ENCODE measurements at regions not wholly inside any gene's neighbourhood (a gene's known extent, or its start where the extent isn't known, plus 50 kb on each side); places are given as distances from the start of the nearest gene placed in this dataset.

GRCh38 chr5:6215891-6216290 lies 162.5 kb downstream of the MED10 start:
- intact Hi-C loops (cut with DNase I): no loop called here
- no peak for ATAC-seq
- no peak for DNase-seq (ENCODE audit: missing footprints)

DNA sequence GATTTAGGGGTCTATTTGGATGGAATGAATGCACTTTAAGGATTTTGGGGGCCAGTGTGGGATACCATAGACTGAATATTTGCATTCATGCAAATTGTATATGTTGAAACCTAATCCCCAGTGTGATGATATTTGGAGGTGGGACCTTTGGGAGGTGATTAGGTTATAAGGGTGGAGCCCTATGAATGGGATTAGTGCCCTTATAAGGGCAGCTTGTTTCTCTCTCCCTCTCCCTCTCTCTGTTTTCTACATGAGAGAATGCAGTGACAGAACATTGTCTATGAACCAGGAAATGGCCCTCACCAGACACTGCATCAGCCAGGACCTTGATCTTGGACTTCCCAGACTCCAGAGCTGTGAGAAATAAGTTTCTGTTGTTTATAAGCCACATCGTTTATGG lies 166.1 kb downstream of the MED10 start:
- ATAC-seq (no peak), DNase-seq (ENCODE audit: missing footprints) (no peak)
- intact Hi-C loops (cut with DNase I): no loop called here

- intact Hi-C loops (cut with DNase I): no loop called here
Observed at GRCh38 chr5:6206501-6206900, 171.8 kb downstream of the MED10 start.

DNA sequence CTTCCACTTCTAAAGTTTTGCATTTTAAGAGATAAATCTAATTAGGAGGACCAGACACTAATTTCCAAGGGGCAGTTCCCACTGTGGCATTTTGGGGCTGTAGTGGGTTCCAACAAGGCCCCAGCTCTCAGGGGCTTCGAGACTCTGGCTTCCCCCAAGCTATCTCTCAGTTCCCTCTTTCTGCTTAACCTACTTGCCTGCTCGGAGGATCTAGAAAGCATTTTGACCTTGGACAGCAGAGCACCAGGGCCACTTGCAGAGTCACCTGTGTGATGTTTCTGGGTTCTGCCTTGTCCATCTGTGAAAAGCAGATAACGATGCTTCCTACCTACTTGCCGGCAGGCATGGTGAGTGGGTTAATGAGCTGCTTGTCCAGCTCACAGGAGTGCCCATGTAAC lies 175.4 kb downstream of the MED10 start:
- no peak for DNase-seq (ENCODE audit: missing footprints)
- no peak for ATAC-seq
- intact Hi-C loops (cut with DNase I): no loop called here

More at GRCh38 chr5:6206501-6206900, 171.8 kb downstream of the MED10 start:
- ATAC-seq (no peak), DNase-seq (ENCODE audit: missing footprints) (no peak)

- intact Hi-C loops (cut with DNase I): no loop called here
- ATAC-seq (no peak), DNase-seq (ENCODE audit: missing footprints) (no peak)
Observed at GRCh38 chr5:6202149-6202967, 176.0 kb downstream of the MED10 start.

GRCh38 chr5:6201631-6202030 lies 176.7 kb downstream of the MED10 start:
- intact Hi-C loops (cut with DNase I): no loop called here
- ATAC-seq: no peak
- no peak for DNase-seq (ENCODE audit: missing footprints)

DNA sequence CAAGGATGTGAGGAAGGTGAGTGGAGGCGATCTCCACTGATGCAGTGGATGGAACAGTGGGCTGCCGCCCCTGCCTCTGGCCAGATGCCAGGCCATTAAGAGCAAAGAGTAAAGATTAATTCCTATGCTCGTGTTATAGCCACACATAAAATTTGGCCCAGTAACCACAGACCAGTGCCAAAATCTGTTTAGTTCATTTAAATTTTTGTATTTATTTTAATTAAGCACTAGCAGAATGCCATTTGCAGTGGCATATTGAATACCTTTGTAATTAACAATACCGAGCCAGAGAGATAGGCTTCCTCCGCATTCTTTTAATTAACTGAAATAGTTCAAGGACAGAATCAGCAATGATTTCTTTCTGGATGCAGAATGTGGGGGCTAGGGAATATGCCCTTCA lies 179.8 kb downstream of the MED10 start:
- ATAC-seq (no peak), DNase-seq (ENCODE audit: missing footprints) (no peak)
- intact Hi-C loops (cut with DNase I): no loop called here

DNA sequence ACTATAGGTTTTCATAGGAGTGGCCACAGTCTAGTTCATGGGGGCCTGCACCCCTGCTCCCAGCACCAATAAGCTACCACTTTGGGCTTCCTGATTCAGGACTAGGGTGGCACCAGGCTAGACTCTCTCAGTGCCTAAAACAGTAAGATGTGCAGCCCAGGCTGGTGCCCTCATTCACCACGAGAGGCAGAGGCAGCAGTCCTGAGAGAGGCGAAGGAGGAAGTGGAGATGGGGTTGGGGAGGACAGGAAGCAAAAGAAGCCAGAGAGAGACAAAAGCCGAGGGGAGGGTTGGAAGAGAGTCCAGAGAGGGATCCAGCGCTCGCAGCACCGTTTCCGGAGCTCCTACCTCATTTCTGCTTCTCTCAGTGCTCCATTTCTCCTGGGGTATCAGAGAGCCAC lies 180.9 kb downstream of the MED10 start:
- no peak for ATAC-seq
- intact Hi-C loops (cut with DNase I): no loop called here
- no peak for DNase-seq (ENCODE audit: missing footprints)

- no peak for DNase-seq (ENCODE audit: missing footprints)
- intact Hi-C loops (cut with DNase I): no loop called here
- no peak for ATAC-seq
Observed at GRCh38 chr5:6195711-6196358, 182.5 kb downstream of the MED10 start.

GRCh38 chr5:6194906-6195612 lies 183.3 kb downstream of the MED10 start:
- intact Hi-C loops (cut with DNase I): no loop called here
- DNase-seq (ENCODE audit: missing footprints): no peak

DNA sequence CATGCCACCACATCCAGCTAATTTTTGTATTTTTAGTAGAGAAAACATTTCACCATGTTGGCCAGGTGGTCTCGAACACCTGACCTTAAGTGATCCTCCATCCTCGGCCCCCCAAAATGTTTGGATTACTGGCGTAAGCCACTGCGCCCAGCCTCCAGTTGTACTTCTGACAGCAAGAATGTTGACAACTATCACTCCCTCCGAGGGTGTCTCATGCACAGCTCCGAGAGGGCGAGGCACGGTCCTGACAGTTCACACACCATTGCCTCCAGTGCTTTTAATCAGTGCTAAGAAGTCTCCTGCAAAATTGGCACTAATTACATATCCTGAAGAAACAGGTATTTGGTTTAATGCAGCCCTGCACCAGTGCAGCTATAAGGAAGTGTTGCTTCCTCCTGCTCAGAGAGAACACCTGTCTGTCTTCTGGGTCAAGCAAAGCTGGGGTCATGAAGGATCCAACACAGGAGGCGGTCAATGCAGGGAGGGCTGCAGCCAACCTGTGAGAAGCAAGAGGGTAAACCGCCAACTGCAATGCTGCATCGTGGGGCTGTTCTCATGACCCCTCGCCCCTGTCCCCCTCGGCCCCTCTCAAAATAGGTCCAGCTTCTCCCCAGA lies 184.0 kb downstream of the MED10 start:
- DNase-seq (ENCODE audit: missing footprints) (no peak), ATAC-seq (no peak)
- intact Hi-C loops (cut with DNase I): no loop called here

More at GRCh38 chr5:6194906-6195612, 183.3 kb downstream of the MED10 start:
- no peak for ATAC-seq

DNA sequence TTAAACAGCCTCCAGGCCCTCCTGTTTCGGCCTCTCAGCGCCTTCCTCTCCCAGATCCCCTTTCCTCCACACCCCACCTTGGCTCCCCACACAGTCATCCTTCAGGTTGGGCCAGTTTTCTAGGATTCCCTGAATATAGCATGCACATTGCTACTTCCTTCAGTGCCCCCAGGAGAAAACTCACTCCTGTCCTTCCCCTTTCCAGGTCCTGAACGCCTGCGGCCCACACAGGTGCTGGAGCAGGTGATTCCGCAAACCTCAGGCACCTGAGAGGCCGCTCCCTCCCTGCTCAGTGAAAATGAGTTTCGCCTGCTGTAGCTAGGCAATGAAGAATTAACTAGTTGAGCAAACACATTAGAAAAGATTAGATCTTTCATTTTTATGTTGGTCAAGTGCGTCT lies 185.0 kb downstream of the MED10 start:
- intact Hi-C loops (cut with DNase I): no loop called here
- no peak for ATAC-seq
- no peak for DNase-seq (ENCODE audit: missing footprints)

GRCh38 chr5:6190838-6191237 lies 187.5 kb downstream of the MED10 start:
- intact Hi-C loops (cut with DNase I): no loop called here
- ATAC-seq: no peak
- no peak for DNase-seq (ENCODE audit: missing footprints)

DNA sequence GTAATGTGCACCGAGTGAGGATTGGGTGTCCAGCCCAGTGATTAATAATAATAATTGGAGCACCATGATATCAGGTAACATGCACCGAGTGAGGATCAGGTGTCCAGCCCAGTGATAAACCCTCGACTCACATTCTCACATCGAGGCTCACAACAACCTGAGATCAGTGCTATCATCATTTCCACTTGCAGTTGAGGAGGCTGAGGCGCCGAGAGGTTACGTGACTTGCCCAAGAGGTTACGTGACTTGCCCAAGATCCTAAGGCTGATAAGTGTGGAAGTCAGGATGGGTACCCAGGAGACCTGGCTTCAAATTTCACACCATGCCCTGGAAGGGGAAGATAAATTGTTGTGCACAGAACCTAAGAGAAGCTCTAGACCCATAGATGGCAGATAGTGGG lies 189.4 kb downstream of the MED10 start:
- intact Hi-C loops (cut with DNase I): no loop called here
- ATAC-seq: no peak

DNA sequence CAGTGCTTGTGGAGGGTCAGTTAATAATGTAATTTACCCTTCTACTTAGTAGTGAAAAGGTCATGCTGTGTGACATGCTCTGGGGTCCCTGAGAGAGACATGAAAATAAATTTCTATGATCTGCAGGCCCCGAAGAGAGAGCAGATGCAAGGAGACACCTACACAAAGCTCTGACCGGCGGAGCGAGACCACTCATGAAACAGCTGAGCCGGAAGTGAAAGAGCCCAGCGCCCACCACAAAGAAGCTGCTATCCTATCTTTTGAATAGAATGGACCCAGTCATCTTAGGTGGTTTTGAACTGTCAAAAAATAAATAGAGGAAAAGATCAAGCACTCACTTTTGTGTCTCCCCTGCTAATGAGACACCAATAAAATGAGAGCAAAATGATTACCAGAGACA lies 190.0 kb downstream of the MED10 start:
- ATAC-seq (no peak), DNase-seq (ENCODE audit: missing footprints) (no peak)
- intact Hi-C loops (cut with DNase I): no loop called here

More for the DNA sequence above, 189.4 kb downstream of the MED10 start:
- DNase-seq (ENCODE audit: missing footprints): no peak

GRCh38 chr5:6187501-6187900 lies 190.8 kb downstream of the MED10 start:
- intact Hi-C loops (cut with DNase I): no loop called here
- ATAC-seq: no peak
- DNase-seq (ENCODE audit: missing footprints): no peak

GRCh38 chr5:6185574-6185973 lies 192.8 kb downstream of the MED10 start:
- DNase-seq (ENCODE audit: missing footprints): no peak
- no peak for ATAC-seq
- intact Hi-C loops (cut with DNase I): no loop called here

DNA sequence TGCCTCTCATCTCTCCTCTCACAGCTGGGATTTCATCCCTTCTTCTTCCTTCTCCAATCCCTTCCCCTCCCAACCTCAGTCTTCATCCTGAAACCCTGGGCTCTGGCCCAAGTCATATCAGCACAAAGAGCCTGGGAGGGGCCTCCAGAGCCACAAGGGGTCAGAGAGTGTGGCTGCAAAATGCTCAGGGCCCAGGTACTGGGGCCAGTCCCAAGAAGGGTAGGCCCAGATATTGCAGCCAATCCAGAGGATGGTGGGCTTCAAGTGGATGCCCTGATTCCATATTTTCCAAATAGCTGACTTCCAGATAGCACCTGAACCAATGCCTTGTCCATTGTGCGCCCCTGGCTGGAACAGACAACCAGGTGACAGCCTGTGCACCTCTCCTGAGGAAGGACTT lies 193.9 kb downstream of the MED10 start:
- intact Hi-C loops (cut with DNase I): no loop called here
- ATAC-seq: no peak
- no peak for DNase-seq (ENCODE audit: missing footprints)

Data from Right ventricle myocardium inferior (tissue), 1 donor.